PC-9 (cell line): ENCODE measurements at regions not wholly inside any gene's neighbourhood (a gene's known extent, or its start where the extent isn't known, plus 50 kb on each side); places are given as distances from the start of the nearest gene placed in this dataset.

Source experiments
- BruUV-seq: library from RNA; stranded (reverse); fragments of 400-500 nt; replicated peaks from 2 replicates; lab custom pipeline; 2021; lab: Mats Ljungman, UMichigan
- CTCF ChIA-PET: fragments of 300-600 bp; sonication (Branson Sonifier 250); formaldehyde crosslinking; loops from one replicate; lab custom pipeline; 2022; ENCODE audit warnings: antibody characterized with exemption; lab: Charles Lee
- POLR2A ChIA-PET: fragments of 300-600 bp; sonication (Branson Sonifier 250); formaldehyde crosslinking; loops from one replicate; lab custom pipeline; 2022; ENCODE audit warnings: antibody characterized with exemption; ENCODE audit not compliant: unreplicated experiment; lab: Charles Lee
- DNase-seq, 2 experiments: peaks; one replicate each; pipeline versions ENCODE4 v3.0.0 to v3.0.0-alpha.2; 2015 to 2022; ENCODE audit warnings: mixed read lengths in 1 of 2
- H2AFZ ChIP-seq: fragments of 200-600 bp; sonication (generic); 2 replicates; pipeline ENCODE4 v1.8.1; 2017; ENCODE audit warnings: antibody characterized with exemption
- H3F3A ChIP-seq: fragments of 200-600 bp; sonication (generic); 2 replicates; pipeline ENCODE4 v1.8.1; 2017; ENCODE audit warnings: antibody characterized with exemption, mild to moderate bottlenecking, low read depth; ENCODE audit not compliant: insufficient read depth
- H3K27ac ChIP-seq: fragments of 200-600 bp; sonication (generic); 2 replicates; pipeline ENCODE4 v1.6.1; 2016; ENCODE audit warnings: mixed run types
- H3K27me3 ChIP-seq: fragments of 200-600 bp; sonication (generic); 2 replicates; pipeline ENCODE4 v1.6.1; 2016; ENCODE audit warnings: low read depth, mixed run types; ENCODE audit not compliant: insufficient read depth
- H3K36me3 ChIP-seq: fragments of 200-600 bp; sonication (generic); 2 replicates; pipeline ENCODE4 v1.6.1; 2016; ENCODE audit warnings: low read depth, mixed run types
- H3K4me1 ChIP-seq: fragments of 200-600 bp; sonication (generic); replicated peaks from 2 replicates; pipeline ENCODE4 v1.6.1; 2016; ENCODE audit warnings: mixed run types; ENCODE audit not compliant: insufficient read depth
- H3K4me2 ChIP-seq: fragments of 200-600 bp; sonication (generic); 2 replicates; pipeline ENCODE4 v1.6.1; 2017; ENCODE audit warnings: mixed run types
- H3K4me3 ChIP-seq: fragments of 200-600 bp; sonication (generic); 2 replicates; pipeline ENCODE4 v1.6.1; 2016; ENCODE audit warnings: mixed run types
- H3K79me2 ChIP-seq: fragments of 200-600 bp; sonication (generic); 2 replicates; pipeline ENCODE4 v1.6.1; 2017; ENCODE audit warnings: low read depth, mixed run types
- H3K9me2 ChIP-seq: fragments of 200-600 bp; sonication (generic); 2 replicates; pipeline ENCODE4 v1.8.1; 2017; ENCODE audit warnings: mild to moderate bottlenecking; ENCODE audit not compliant: insufficient read depth
- H3K9me3 ChIP-seq: fragments of 200-600 bp; sonication (generic); 2 replicates; pipeline ENCODE4 v1.8.1; 2016; ENCODE audit warnings: low read depth; ENCODE audit not compliant: insufficient read depth
- H4K20me1 ChIP-seq: fragments of 200-600 bp; sonication (generic); 2 replicates; pipeline ENCODE4 v1.8.1; 2017; ENCODE audit not compliant: insufficient read depth
- EZH2 ChIP-seq: fragments of 200-600 bp; sonication (generic); IDR thresholded peaks from 2 replicates; pipeline ENCODE4 v1.8.0; 2017; ENCODE audit warnings: antibody characterized with exemption, low read depth
- intact Hi-C: fragments of 100-400 bp; cut with micrococcal nuclease; formaldehyde crosslinking; loops from one replicate; pipeline ENCODE4 v1.10.0; 2022; ENCODE audit not compliant: unreplicated experiment
- TF ChIP-seq, protein P1 (sequence below): fragments of 200-600 bp; sonication (generic); conservative IDR thresholded peaks from 2 replicates; pipeline ENCODE4 v1.6.1; 2017; ENCODE audit warnings: mixed run types, antibody characterized with exemption, mild to moderate bottlenecking, moderate library complexity

DNA sequence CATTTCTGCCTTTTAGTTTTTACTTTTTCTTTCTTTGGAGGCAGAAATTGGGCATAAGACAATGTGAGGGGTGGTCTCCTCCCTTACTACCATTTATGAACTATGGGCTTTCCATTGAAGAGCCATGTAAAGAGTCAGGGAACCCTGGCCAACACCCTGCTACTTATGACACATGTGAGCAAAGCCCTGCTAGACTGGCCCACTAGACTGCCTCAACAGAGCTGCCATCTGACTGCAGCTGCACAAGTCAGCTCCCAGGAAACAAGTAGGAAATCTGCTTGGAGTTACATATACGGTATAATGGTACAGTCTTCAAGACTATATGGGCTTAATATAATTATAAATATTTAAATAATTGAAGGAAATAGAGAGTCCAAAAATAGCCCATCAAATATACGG is 816.8 kb downstream of the TRIB2 start:
- no peaks in the 10 kb centered on the region for H3K4me1 ChIP-seq
- no peak overlapping the region for H2AFZ ChIP-seq
- no peaks in the 10 kb centered on the region; the same call in 1 of the 2 replicates for H4K20me1 ChIP-seq
- BruUV-seq: no TSS peak
- no peaks in the 10 kb centered on the region for H3K27me3 ChIP-seq
- DNase-seq: no peak
- intact Hi-C loops: no loop called here
- no peaks in the 10 kb centered on the region for H3F3A ChIP-seq
- TF ChIP-seq, protein P1, sequence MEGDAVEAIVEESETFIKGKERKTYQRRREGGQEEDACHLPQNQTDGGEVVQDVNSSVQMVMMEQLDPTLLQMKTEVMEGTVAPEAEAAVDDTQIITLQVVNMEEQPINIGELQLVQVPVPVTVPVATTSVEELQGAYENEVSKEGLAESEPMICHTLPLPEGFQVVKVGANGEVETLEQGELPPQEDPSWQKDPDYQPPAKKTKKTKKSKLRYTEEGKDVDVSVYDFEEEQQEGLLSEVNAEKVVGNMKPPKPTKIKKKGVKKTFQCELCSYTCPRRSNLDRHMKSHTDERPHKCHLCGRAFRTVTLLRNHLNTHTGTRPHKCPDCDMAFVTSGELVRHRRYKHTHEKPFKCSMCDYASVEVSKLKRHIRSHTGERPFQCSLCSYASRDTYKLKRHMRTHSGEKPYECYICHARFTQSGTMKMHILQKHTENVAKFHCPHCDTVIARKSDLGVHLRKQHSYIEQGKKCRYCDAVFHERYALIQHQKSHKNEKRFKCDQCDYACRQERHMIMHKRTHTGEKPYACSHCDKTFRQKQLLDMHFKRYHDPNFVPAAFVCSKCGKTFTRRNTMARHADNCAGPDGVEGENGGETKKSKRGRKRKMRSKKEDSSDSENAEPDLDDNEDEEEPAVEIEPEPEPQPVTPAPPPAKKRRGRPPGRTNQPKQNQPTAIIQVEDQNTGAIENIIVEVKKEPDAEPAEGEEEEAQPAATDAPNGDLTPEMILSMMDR: no peak
- TF ChIP-seq EZH2: no peak
- CTCF ChIA-PET: no interaction called here
- H3K27ac ChIP-seq: no peak overlapping the region
- H3K36me3 ChIP-seq: no peaks in the 10 kb centered on the region
- no peak overlapping the region for H3K4me2 ChIP-seq
- H3K9me2 ChIP-seq: no peaks in the 10 kb centered on the region
- no peaks in the 10 kb centered on the region for H3K9me3 ChIP-seq
- no peaks in the 10 kb centered on the region for H3K79me2 ChIP-seq
- no peak overlapping the region for H3K4me3 ChIP-seq
- POLR2A ChIA-PET: no interaction called here

DNA sequence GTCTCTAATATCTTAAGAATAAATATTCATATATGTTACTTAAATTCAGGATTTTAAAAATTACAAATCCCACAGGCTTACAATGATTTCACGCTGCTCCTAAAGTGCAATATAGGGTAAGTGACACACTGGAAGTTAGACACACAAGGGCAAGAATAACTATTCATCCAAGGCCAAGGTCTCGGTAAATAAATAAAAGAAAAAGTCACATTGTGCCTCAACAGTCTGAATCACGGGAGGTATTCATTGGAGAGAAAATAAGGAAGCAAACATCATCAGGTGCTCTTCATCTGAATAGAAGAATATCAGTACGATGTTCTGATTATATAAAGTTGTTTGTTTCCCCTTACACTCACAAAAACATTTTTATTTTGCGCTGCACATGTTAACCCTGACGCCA is 820.2 kb downstream of the TRIB2 start:
- ChIA-PET POLR2A (no interaction called here), CTCF (no interaction called here)
- DNase-seq: no peak
- Histone ChIP-seq H2AFZ (peak overlapping the region; percentile 65), H3K9me3 (no peaks in the 10 kb centered on the region), H3K4me1 (no peaks in the 10 kb centered on the region), H3K4me2 (no peak overlapping the region), H3F3A (no peaks in the 10 kb centered on the region), H3K27ac (no peak overlapping the region), H3K36me3 (no peaks in the 10 kb centered on the region), H3K79me2 (no peaks in the 10 kb centered on the region), H3K4me3 (no peak overlapping the region), H4K20me1 (no peaks in the 10 kb centered on the region; the same call in 1 of the 2 replicates), H3K27me3 (no peaks in the 10 kb centered on the region), H3K9me2 (no peaks in the 10 kb centered on the region)
- intact Hi-C loops: no loop called here
- no TSS peak for BruUV-seq
- TF ChIP-seq, protein P1: no peak
- TF ChIP-seq EZH2: no peak

DNA sequence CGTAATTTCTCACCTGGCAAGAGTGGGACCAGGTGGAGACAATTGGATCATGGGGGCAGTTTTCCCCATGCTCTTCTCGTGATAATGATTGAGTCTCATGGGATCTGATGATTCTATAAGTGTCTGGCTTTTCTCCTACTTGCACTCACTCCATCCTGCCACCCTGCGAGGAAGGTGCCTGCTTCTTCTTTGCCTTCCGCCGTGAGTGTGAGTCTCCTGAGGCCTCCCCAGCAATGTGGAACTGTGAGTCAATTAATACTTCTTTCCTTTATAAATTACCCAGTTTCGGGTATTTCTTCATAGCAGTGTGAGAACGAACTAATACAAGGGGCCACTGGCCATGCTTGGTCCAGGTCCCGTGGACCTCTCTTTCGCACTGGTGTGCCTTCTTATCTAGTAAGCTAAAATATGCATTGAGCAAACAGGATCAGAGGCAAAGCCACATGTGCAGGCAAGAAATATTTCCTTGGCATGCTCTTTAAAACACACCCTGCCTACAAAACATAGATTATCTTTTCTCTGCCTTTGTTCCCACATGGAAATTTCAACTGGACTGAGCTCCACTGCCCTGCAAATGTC is 821.1 kb downstream of the TRIB2 start:
- BruUV-seq: no TSS peak
- Histone ChIP-seq H3K9me2 (no peaks in the 10 kb centered on the region), H3K4me1 (no peaks in the 10 kb centered on the region), H3K4me3 (no peak overlapping the region), H4K20me1 (no peaks in the 10 kb centered on the region; the same call in 1 of the 2 replicates), H3K9me3 (no peaks in the 10 kb centered on the region), H2AFZ (peak overlapping the region; percentile 65), H3F3A (no peaks in the 10 kb centered on the region), H3K27me3 (no peaks in the 10 kb centered on the region), H3K79me2 (no peaks in the 10 kb centered on the region), H3K27ac (no peak overlapping the region), H3K4me2 (no peak overlapping the region), H3K36me3 (no peaks in the 10 kb centered on the region)
- TF ChIP-seq, protein P1: no peak
- TF ChIP-seq EZH2: no peak
- DNase-seq: no peak
- intact Hi-C loops: no loop called here
- CTCF ChIA-PET: no interaction called here
- POLR2A ChIA-PET: interaction anchor here (0.6 kb wide), 1 partner anchor 25 kb away, joined by 12 read pairs; no protein-coding TSS in a partner anchor
